Right cardiac atrium (tissue), 5 donors: ENCODE measurements at regions not wholly inside any gene's neighbourhood (a gene's known extent, or its start where the extent isn't known, plus 50 kb on each side); places are given as distances from the start of the nearest gene placed in this dataset.

Experiments used
- ATAC-seq, 2 donors: fragments of 200-7000 bp; cut with Tn5 transposase; one replicate each; pipeline versions ENCODE4 v1.8.0 to v1.9.1; 2020; ENCODE audit warnings: moderate library complexity in 2 of 2, mild to moderate bottlenecking in 1 of 2
- DNase-seq, 3 donors: peaks; one replicate each; pipeline ENCODE4 v3.0.0-alpha.2; 2020
- H3K27ac ChIP-seq: one replicate; pipeline ENCODE4 v1.5.1; 2013; ENCODE audit warnings: mild to moderate bottlenecking, low read length, control low read depth, moderate library complexity
- H3K27me3 ChIP-seq: one replicate; pipeline ENCODE4 v1.6.1; 2013; ENCODE audit not compliant: control insufficient read depth, insufficient read depth
- H3K4me1 ChIP-seq: one replicate; pipeline ENCODE4 v1.6.1; 2013; ENCODE audit warnings: low read length; ENCODE audit not compliant: control insufficient read depth, insufficient read depth
- H3K4me3 ChIP-seq: one replicate; pipeline ENCODE4 v1.5.1; 2013; ENCODE audit warnings: low read length, control low read depth
- H3K9me3 ChIP-seq: one replicate; pipeline ENCODE4 v1.6.1; 2013; ENCODE audit warnings: low read length; ENCODE audit not compliant: control insufficient read depth
- WGBS: extraction: QIAGEN DNeasy Blood & Tissue Kit; methylation state at CpG from one replicate; pipeline ENCODE4 v1.1.7; 2013; 5-methylcytosine and 5-hydroxymethylcytosine counted together
- intact Hi-C, 4 donors: fragments of 100-400 bp; cut with DNase I; formaldehyde crosslinking; loops; one replicate each; pipeline versions ENCODE4 v1.11.0 to v1.14.0; 2022 to 2023
- donor health status: healthy with polysubstance abuse.
- donor health status: DM: no; HTN: yes; CAD: no.
- donor health status: DM: no; HTN: no; CAD: no.
- donor health status: DM: no; HTN: yes; CAD: no; lungs with severe emphysema.
- donor health status: DM: yes; HTN: yes; CAD: no.

GRCh38 chr7:98548370-98548769 lies 68.7 kb upstream of the NPTX2 start:
- Histone ChIP-seq H3K27me3 (no peaks in the 10 kb centered on the region), H3K4me3 (no peak overlapping the region), H3K27ac (no peak overlapping the region), H3K4me1 (no peaks in the 10 kb centered on the region), H3K9me3 (peaks cover 2% of the 10 kb centered on the region)
- 92% methylated on average over 2 of the region's 2 CpGs for WGBS
- ATAC-seq (no peak), DNase-seq (no peak)
- intact Hi-C loops: no loop called here

DNA sequence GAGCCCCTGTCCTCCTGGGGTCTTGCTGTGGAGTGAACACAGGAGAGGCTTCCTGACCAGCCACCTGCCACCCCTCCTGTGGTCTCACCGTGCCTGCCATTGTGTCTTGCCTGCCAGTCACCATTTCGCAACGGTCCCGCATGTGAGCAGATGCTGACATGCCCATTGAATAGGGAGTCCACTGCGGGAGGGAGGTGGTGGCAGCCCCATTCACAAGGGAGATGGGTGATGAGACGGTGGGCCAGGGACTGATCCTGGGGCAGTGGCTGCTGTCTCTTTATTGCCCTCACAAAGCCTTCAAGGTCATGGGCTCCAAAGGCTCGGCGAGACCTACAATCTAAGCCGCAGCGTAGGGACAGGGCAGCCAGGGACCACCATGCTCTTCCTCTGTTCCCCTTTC lies 76.0 kb upstream of the NPTX2 start:
- ATAC-seq: no peak
- Histone ChIP-seq H3K4me3 (no peak overlapping the region), H3K9me3 (no peaks in the 10 kb centered on the region), H3K27ac (no peak overlapping the region), H3K4me1 (no peaks in the 10 kb centered on the region), H3K27me3 (no peaks in the 10 kb centered on the region)
- 85% methylated on average over 10 of the region's 10 CpGs for WGBS
- intact Hi-C loops: no loop called here
- no peak for DNase-seq

- H3K4me1 ChIP-seq: no peaks in the 10 kb centered on the region
- H3K27me3 ChIP-seq: no peaks in the 10 kb centered on the region
- ATAC-seq: no peak
- no peaks in the 10 kb centered on the region for H3K9me3 ChIP-seq
- no peak overlapping the region for H3K4me3 ChIP-seq
- WGBS: 67% methylated on average over 1 of the region's 1 CpG
- H3K27ac ChIP-seq: no peak overlapping the region
- no peak for DNase-seq
- intact Hi-C loops: no loop called here
These were observed 77.2 kb upstream of the NPTX2 start for GRCh38 chr7:98539865-98540264.

GRCh38 chr7:98536803-98537202 lies 80.3 kb upstream of the NPTX2 start:
- peaks cover 2% of the 10 kb centered on the region for H3K9me3 ChIP-seq
- ATAC-seq (no peak), DNase-seq (no peak)
- intact Hi-C loops: no loop called here
- H3K27ac ChIP-seq: no peak overlapping the region
- no peaks in the 10 kb centered on the region for H3K27me3 ChIP-seq
- H3K4me3 ChIP-seq: no peak overlapping the region
- H3K4me1 ChIP-seq: no peaks in the 10 kb centered on the region

- H3K4me1 ChIP-seq: no peaks in the 10 kb centered on the region
- intact Hi-C loops: no loop called here
- DNase-seq (no peak), ATAC-seq (no peak)
- H3K27ac ChIP-seq: no peak overlapping the region
- 86% methylated on average over 7 of the region's 7 CpGs for WGBS
- peaks cover 5% of the 10 kb centered on the region for H3K9me3 ChIP-seq
- no peaks in the 10 kb centered on the region for H3K27me3 ChIP-seq
- no peak overlapping the region for H3K4me3 ChIP-seq
These were observed 82.6 kb upstream of the NPTX2 start for GRCh38 chr7:98534493-98534892.

- intact Hi-C loops: no loop called here
- Histone ChIP-seq H3K4me1 (no peaks in the 10 kb centered on the region), H3K27ac (no peak overlapping the region), H3K4me3 (no peak overlapping the region), H3K27me3 (no peaks in the 10 kb centered on the region), H3K9me3 (peaks cover 5% of the 10 kb centered on the region)
- WGBS: 71% methylated on average over 3 of the region's 3 CpGs
- ATAC-seq (no peak), DNase-seq (no peak)
These were observed 85.4 kb upstream of the NPTX2 start for GRCh38 chr7:98531717-98532116.

DNA sequence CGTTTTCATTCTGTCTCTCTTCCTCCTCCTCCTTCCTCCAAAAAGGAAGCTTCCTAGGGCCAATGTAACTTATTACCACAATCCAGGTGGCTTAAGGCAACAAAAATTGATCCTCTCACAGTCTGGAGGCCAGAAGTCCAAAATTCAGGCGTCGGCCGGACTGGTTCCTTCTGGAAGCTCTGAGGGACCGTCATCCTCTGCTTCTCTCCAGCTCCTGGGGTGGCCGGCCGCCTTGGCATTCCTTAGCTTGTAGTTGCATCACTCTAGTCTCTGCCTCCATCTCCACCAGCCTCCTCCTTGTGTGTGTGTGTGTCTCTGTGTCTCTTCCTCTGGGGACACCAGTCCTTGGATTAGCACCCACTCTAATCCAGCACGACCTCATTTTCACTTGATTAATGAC lies 89.0 kb upstream of the NPTX2 start:
- peaks cover 5% of the 10 kb centered on the region for H3K9me3 ChIP-seq
- intact Hi-C loops: no loop called here
- ATAC-seq: no peak
- no peak overlapping the region for H3K27ac ChIP-seq
- H3K27me3 ChIP-seq: no peaks in the 10 kb centered on the region
- DNase-seq: no peak
- no peak overlapping the region for H3K4me3 ChIP-seq
- WGBS: 73% methylated on average over 8 of the region's 8 CpGs
- H3K4me1 ChIP-seq: no peaks in the 10 kb centered on the region

DNA sequence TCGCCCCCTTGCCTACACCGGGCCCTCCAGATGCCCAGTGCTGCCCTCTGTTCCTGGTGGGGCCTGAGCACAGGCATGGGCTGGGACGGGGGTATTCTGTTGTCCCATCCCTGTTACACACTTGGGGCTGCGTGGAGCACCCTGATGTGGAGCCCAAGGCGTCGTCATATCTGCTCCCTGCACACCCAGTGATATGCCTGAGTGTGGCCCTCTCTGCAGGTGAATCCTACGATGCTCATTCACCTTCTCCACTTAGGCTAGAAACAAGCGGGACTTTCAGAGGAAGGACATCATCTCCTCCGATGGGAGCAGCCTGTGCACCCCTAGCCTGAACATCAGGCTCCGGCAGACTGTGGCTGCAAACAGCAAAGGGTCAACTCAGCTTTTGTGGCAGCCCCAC lies 91.0 kb upstream of the NPTX2 start:
- no peaks in the 10 kb centered on the region for H3K4me1 ChIP-seq
- intact Hi-C loops: no loop called here
- no peaks in the 10 kb centered on the region for H3K27me3 ChIP-seq
- H3K27ac ChIP-seq: no peak overlapping the region
- H3K4me3 ChIP-seq: no peak overlapping the region
- ATAC-seq: no peak
- H3K9me3 ChIP-seq: no peaks in the 10 kb centered on the region
- DNase-seq: no peak
- 84% methylated on average over 10 of the region's 10 CpGs for WGBS

- Histone ChIP-seq H3K27ac (no peak overlapping the region), H3K4me3 (no peak overlapping the region), H3K4me1 (no peaks in the 10 kb centered on the region), H3K27me3 (no peaks in the 10 kb centered on the region), H3K9me3 (no peaks in the 10 kb centered on the region)
- 79% methylated on average over 12 of the region's 12 CpGs for WGBS
- intact Hi-C loops: no loop called here
- no peak for ATAC-seq
- DNase-seq: no peak
These were observed 95.9 kb upstream of the NPTX2 start for GRCh38 chr7:98521089-98521692.

- WGBS: 84% methylated on average over 10 of the region's 10 CpGs
- Histone ChIP-seq H3K4me3 (no peak overlapping the region), H3K27ac (no peak overlapping the region), H3K4me1 (no peaks in the 10 kb centered on the region), H3K9me3 (no peaks in the 10 kb centered on the region), H3K27me3 (no peaks in the 10 kb centered on the region)
- ATAC-seq (no peak), DNase-seq (peak in 1 of 3 donors; percentile 56)
- intact Hi-C loops: no loop called here
These were observed 96.6 kb upstream of the NPTX2 start for GRCh38 chr7:98520356-98520951.

DNA sequence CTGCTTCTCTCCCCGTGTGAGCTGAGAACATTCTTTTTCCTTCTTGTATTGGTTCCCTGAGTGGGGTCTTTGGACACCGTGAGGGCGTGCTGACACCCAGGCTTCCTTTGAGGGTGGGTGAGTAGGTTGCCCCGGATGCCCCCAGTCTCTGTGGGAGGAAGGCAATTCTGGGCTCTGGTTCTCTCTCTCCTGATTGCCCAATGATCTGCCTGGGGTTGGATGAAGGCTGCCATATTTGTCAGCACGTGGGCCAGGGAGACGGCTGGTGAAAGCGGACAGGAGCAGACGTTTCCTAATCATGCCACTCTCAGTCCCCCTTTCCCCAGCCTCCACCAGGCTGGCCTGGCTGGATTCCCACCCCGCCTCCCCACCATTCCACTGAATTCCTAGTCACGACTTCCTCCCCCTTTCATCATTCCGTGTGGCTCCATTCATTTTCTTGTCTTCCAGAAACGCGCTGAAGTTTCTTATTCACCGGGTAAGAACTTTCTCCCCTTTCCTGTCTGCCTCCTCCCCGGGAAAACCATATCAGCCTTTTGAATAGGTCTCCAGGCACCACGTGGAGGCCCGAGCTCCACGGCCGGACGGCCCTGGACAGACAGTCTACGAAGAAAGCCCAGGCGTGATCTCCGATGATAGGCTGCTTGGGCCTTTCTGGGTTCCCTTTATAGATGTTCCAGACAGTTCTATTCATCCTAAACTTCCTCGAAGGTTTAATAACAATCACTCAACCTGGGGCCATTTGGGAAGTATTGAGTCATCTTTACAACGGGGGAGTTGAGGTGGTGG lies 98.7 kb upstream of the NPTX2 start:
- Histone ChIP-seq H3K9me3 (no peaks in the 10 kb centered on the region), H3K4me1 (no peaks in the 10 kb centered on the region), H3K27me3 (no peaks in the 10 kb centered on the region), H3K4me3 (no peak overlapping the region), H3K27ac (no peak overlapping the region)
- 79% methylated on average over 25 of the region's 25 CpGs for WGBS
- intact Hi-C loops: no loop called here
- no peak for ATAC-seq
- DNase-seq: no peak
